GM19455 (cell line): ENCODE measurements at regions not wholly inside any gene's neighbourhood (a gene's known extent, or its start where the extent isn't known, plus 50 kb on each side); places are given as distances from the start of the nearest gene placed in this dataset.

Source experiments
- ATAC-seq: cut with Tn5 transposase; IDR thresholded peaks from one replicate; pipeline ENCODE4 v1.9.1; 2021; ENCODE audit not compliant: unreplicated experiment

DNA sequence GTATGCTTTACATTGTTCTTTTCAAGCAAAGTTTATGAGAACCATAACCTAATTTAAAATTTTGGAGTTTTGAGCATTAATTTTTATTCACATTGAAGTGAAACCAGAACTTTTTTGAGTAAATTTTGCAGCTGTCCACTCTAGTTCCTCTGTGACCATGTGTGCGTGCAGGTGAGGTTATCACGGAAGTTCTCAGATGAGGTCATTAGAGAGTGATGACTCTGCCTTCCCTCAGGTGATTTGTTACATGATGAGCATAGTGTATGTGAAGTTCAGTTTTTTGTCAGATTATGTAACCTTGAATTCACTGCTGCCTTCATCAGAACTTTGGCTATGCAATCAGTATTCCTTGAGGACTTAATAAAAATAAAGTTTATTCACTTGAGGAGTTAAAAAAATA is 828.2 kb downstream of the ADGRL2 start:
- no peak for ATAC-seq

DNA sequence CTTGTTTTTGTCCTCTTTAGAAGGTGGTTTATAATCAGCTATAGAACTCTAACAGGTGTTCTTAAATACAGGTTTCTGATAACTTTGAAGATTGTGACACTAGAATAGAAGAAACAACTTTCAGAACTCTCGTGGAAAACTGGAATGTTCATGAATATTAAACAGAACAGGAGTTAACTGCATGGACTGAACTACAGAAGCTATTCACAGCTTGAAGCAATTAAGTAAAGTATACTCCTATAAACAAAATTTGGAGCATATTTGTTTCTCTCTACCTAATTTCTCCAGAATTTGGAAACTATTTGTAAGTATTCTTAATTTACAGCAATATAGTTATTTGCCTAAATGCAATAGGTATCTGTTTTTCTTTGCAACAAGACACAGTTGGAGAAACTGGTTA is 824.8 kb downstream of the ADGRL2 start:
- ATAC-seq, result no peak

DNA sequence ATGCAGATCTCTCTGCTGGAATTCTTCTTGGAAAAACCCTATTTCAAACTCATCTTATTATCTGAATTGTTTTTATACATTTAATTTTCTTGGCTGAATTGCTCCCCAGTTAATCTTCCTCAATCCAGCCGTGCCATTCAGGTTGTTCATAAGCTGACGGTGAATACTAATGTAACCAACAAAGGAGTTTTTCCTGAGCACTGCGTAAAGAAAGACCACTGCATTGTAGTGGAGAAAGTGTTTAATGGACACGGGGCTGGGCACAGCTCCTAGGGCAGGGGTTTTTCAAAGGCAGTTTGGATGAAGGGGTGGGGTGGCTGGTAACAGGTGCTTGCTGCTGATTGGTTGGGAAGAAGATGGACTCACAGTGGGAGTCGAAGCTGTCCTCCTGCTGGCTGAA is 820.3 kb downstream of the ADGRL2 start:
- ATAC-seq, result no peak

DNA sequence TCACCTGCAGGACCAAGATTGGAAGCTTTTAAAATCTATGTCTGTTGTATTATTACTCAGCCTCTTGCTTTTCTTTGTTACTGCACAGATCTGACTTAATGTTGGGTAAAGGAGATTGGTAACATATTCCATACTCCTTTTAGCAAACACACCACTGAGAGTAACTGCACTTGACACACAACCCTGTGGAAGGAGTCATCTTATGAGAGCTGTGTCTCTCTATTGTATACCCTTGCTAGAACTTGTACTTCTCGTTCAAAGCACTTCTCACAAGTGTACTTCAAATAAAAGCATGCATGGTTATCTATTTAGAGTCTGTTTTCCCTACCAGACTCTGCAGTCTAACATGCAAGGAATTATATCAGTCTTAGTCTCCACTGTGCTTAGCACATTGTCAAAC is 813.4 kb downstream of the ADGRL2 start:
- no peak for ATAC-seq

DNA sequence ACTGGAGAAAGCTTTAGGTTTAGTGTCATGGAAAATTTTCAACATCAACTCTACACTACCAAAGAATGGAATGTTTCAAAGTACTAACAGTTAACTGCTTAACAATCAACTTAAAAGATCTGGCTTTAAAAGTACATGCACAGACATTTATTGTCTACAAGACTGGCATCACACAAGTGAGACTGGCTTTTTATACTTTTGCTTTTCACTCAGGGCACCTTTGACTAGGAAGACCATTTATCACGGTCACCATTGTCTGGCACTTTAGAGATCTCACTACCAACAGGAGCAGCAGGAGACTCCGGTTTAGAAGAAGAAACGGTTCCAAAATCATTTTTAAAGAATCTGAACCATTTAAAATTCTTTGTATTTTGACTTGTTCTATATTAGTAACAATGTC is 812.3 kb downstream of the ADGRL2 start:
- no peak for ATAC-seq

DNA sequence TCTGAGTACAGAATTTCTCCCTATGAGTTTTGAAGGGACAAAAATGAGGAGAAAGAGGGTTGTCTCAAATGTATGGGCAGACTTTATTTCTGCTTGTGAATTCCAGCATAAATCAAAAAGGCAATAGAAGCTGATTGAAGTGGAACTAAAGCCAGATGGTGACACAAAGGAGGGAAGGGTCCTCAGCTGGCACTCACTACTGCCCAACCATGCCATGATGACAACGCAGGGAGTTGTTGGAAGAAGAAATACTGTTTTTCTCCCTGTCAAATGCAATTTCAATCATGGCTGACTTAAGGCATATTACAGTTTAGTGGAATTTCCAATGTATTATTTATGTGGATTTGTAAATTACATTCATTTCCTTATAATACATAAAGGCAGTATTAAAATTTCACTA is 805.8 kb downstream of the ADGRL2 start:
- ATAC-seq, result no peak

DNA sequence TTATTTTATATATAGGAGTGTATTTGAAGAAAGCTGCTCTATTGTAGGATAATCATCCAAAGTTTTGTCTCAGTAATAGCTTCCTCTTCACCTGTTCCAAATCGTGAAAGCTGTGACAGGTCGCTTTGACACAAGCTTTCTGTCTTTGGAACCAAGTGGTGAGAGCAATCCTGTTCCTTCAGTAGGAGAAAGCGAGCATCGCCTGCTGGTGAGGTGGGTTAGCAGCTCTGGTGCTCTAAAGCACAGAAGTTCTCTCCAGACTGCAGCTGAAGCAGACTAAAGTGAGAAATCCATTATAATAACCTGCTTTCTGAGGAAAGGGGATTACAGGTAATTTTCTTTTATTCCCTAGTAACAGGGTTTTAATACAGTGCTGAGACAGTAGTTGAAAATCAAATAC is 803.8 kb downstream of the ADGRL2 start:
- no peak for ATAC-seq

DNA sequence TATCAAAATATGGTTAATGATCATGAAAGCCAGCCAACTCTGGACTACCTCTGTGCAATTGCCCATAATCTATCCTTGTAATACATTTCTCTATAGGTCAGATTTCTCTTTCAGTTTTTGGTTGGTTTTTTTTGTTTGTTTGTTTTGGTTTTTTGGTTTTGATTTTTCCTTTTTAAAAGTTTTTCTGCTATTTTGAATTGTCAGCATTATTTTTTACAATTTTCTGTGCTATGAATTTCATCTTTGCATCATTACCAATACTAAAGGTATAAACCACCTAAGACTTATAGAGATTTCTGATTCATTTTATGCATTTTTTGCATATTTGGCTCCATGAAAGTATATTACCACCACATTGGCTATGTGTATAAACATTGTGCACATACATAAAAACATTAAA is 799.6 kb downstream of the ADGRL2 start:
- no peak for ATAC-seq

DNA sequence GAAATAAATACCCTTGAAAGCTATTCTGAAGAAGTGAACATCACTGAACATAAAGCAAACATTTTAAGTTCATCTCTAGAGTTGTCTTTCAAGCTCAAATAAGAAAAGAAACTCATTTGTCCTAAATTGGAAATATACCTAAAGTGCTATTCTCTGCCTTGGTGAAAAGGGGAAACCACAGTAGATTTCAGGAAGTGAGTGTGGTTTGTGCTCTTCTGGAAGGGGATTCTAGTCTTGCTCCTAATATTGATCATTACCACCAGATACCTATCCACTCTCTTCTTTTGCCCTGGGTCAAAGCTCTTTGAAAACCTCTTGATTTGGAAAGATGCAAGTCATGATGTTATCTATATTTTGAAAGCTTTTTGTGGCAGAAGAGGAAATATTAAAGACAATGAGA is 798.1 kb downstream of the ADGRL2 start:
- ATAC-seq, result no peak

DNA sequence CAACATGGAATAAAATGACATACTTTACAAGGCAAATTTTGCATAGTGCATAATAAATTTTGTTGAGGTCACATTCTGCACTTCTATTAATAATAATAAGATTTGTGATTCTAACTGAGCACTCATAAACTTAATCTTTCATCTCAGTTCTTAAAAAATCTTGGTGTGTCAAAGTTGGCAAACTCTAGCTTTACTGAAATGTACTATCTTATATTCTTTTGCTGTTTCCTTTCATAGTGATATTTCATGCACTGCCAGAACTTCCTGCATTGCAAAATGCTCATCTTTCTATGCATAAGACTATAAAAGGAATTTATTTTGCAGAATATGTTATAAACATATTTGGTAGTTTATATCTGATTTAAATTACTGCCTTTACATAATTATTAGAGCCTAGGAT is 797.6 kb downstream of the ADGRL2 start:
- no peak for ATAC-seq

DNA sequence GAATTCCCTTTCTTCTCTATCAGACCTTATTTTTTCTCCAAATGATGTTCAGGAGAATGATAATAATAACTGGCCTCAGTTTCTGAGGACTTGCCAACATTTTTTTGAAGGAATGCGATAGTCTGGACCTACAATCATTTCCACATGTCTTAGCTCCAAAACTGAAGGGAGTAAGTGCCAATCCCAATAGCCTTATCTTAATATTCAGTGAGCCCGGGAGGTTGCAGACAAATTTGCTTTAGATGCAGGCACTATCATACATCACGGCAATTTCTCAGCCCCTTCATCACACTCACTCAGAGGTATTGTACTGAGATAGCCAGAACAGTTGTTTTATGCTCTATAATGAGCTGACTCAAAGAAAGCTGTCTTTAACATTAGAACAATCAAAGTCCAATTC is 796.9 kb downstream of the ADGRL2 start:
- no peak for ATAC-seq

DNA sequence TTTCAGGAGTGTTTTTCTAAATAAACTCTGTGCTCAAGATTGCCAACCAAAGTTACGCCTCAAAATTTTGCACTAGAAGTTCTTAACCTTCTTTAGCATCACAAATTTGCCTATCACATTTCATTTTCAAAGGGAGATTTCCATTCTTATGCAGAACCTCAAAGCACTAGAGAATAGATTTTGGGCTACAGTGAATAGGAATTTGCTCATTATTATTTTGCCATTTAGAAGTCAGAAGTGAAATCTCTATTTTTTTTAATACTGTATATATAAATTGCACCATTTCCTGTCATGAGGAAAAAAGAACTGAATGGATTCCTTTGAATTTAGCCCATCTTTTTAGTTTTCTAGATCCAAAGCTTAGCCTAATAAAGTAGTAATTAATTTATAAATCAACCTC is 796.4 kb downstream of the ADGRL2 start:
- ATAC-seq, result no peak

DNA sequence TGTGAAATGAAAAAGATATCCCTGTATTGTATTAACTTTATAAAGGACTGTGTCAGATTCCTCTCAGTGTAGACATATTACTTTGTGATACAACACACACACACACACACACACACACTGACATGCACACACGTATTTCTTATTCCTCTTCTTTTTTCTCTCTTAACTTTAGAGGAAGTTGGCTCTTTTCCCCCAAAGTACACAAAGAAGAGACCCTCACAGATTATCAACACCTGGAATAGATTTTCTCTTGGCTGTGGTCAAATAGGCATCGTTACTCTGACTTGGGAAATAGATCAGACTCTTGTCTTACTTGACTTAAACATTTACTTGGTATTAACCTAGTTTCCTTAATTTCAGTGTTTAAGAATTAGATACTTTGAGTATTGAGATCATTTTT is 792.8 kb downstream of the ADGRL2 start:
- ATAC-seq, result no peak

DNA sequence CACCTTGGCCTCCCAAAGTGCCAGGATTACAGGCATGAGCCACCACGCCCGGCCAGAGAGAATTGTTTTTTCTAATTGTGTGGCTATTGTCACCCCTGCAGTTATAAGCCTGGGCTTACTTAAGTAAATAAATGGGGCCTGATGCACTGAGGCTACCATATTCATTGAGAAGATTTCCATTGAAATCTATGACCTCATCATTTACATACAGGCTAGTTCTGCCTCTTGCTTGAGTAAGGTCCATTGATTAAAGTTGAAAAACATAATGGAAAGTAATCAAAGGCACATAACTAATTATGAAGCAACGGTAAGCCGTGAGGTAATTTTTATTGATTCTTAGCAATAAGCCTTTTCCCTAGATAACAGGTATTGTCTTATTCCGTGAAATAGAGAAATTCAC is 788.9 kb downstream of the ADGRL2 start:
- no peak for ATAC-seq

DNA sequence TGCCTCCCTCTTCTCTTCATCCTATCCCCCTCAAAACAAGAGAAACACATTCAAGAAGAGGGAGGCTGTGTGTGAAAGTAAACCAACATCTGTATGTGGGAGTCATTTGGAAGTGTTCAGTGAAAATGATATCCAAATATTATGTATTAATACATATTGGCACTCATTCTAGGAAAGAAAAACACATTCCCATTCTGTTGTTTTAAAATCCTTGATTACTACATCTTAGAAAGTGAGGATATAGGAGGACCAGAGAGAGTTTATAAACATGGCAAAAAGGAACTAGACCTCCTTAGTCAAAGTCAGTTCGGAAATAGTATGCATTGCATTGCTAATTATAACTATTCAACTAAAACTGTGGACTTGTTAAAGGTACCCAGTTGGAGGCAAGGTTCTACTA is 786.6 kb downstream of the ADGRL2 start:
- no peak for ATAC-seq

DNA sequence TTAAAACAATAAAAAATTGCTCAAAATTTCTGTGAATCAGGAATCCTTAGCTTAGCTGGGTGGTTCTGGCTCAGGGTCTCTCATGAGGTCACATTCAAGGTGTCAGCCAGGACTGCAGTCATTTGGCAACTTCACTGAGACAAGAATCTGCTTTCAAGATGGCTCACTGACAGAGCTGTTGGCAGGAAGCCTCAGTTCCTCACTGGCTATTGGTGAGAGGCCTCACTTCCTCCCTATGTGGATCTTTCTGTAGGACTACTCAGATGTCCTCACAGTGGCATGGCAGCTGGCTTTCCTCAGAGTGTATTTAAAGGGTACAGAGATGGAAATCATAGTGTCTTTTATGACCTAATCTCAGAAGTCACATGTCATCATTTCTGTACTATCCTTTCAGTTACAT is 785.7 kb downstream of the ADGRL2 start:
- no peak for ATAC-seq

DNA sequence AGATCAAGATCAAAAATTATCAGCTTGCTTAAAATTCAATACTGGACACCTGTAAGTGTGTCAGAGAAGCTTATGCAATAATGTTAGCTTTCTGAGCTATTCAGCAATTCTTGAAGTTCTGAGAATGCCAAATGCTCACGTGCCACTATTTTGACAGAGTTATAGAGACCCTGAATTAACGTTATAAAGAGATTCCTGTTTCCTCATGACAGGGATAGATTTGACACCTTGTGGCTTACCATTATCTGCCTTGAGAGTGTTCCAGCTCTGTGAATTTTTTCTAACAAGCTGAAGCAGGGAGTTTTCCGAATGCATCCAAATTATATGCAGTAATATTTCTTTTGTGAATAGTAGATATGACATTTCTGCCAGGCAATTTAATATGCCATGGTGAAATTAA is 781.6 kb downstream of the ADGRL2 start:
- ATAC-seq, result no peak

DNA sequence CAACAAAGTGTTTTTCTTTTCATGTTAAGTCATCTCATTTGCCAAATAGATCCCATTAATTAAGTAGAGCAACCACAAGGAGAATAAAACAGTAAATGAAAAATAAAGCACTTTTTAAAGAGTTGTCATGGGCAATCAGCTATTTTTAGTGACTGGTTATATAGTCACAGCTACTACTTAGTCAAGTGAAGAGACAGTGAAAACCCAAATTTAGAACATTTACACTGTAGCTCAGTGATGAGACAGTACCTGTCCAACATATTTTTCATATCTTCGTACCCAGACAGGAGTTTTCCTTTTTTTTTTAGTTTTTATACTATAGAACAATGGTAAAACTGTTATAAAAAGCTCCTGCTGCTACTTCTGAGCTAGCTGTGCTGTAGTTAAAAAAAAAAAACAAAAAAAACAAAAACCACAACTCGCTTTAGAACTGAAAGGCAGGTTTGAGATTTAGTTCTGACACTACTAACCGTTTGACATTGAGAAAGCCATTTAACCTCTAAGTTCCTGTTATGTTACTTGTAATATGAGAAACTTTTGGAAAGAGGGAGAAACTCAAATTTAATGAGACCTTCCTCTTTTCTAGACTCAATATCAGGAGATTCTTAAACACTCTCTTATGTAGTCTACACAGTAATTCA is 777.5 kb downstream of the ADGRL2 start:
- no peak for ATAC-seq

DNA sequence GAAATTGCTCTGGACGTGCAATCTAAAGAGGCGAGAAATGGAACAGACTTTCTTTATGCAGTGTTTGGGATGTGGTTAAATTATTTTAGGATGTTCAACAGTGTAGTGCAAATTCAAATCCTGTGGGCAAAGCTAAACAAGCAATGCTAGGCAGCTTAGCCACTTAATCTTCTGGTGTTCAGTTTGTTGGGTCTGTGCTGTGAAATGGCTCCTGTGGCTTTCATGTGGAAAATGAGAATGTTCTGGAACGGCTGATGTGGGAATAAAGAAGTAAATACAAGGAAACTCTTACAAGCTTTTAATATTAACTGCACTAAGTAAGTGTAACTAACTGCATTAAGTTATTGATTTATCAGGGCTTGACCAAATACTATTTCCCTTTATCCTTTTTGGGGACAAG is 766.6 kb downstream of the ADGRL2 start:
- no peak for ATAC-seq

DNA sequence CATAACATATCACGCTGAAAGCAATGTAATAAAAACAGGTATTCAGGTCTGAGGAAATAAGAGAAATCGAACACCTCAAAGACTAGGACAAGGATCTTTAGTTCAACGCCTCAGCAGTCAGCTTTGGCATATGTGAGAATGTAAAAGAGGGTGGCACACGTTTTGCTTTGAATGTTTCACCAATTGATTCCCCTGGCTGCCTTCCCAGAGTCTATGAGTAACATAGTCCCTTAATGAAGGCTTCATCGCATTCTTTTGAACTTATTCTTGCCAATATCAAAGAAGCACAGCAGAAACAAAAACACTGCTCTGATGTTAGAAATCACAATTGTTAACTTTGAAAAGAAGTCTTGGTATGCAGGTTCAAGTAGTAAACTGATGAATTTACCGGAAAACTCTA is 764.8 kb downstream of the ADGRL2 start:
- no peak for ATAC-seq

DNA sequence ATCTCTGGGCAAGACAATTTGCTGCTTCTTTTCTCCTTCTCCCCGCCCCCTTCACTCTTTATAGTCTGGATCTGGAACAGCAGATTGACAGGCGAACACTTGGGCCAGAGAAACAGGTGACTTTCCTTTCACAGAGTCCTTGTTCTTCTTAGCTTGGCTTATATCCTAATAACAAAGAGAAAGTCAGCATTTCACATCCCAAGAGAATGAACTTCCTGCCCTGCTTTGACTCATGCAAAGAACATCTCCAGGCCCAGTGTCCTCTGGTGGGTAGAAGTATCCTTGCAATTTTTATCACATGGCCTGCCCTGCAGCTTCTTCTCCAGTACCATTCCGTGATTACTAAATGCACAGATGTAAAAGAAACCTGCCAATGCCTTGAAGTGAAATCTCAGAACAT is 764.4 kb downstream of the ADGRL2 start:
- no peak for ATAC-seq

DNA sequence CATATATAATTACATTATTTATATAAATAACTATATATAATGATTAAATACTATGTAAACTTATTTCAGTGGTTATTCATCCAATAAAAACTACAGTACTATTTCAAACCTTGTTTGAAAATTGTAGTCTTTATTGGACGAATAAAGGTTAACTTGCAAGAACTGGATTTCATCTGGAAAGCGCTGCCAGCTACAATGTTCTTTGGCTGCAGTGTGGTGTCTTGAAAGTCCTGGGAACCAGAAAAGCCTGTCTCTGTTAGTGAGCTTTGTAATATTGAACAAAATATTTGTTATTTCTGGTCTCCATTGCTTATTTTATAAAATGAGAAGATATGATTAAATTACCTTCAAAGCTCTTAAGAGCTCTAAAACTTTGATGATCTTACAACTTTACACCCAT is 763.6 kb downstream of the ADGRL2 start:
- no peak for ATAC-seq

DNA sequence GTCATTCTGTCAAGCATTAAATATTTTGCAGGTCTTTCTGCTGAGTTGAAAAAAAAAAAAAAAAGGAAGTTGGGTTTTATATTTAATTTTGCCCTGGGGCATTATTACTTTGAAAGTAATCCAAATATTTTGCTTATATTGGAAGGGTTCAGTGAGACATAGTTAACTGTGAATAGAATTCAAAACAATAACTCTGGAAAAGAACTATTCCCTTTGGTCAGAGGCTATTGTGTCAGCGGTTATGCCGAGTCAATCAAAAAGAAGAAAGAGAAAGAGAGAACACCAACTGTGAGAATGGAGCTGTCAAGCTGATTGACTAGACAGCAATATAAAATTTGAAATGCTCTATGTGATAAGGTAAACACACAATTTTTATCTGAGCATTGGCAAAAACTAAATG is 761.7 kb downstream of the ADGRL2 start:
- ATAC-seq, result no peak

DNA sequence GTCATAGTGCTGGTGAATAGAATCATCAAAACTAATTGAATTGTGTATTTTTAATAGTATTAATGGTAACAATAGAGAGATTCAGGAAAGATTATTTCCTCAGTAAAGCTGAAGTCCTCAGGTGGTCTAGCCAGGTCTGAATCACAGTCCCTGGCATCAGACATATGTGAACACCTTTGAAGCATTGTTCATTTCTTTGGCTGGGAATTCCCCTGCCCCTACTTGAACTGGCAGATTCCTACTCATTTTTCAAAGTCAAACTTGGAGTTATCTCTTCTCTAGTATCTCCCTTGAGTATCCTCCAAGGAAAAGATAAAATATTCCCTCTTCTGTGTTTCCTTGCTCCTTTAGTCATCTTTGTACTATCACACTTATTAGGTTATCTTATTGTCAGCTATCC is 759.8 kb downstream of the ADGRL2 start:
- ATAC-seq, result no peak
